PFSK-1 (cell line): ENCODE measurements at regions not wholly inside any gene's neighbourhood (a gene's known extent, or its start where the extent isn't known, plus 50 kb on each side); places are given as distances from the start of the nearest gene placed in this dataset.

Source experiments
- FOXP2 ChIP-seq: optimal IDR thresholded peaks from 2 replicates; pipeline ENCODE3; 2011; ENCODE audit warnings: borderline replicate concordance, control low read depth, inconsistent platforms; ENCODE audit not compliant: insufficient read depth; ENCODE audit errors: extremely low read length, extremely low read depth
- POLR2AphosphoS5 ChIP-seq: IDR thresholded peaks from 2 replicates; pipeline ENCODE4 v1.6.1; 2012; ENCODE audit warnings: low read depth, mild to moderate bottlenecking, control low read depth, low read length, moderate library complexity
- REST ChIP-seq, 2 experiments: IDR thresholded peaks; 2 replicates each; pipeline versions ENCODE4 v1.6.1 to v1.8.0; 2011 to 2012; ENCODE audit warnings: low read depth in 2 of 2, low read length in 2 of 2, control low read depth in 1 of 2, inconsistent platforms in 1 of 2, mild to moderate bottlenecking in 1 of 2, moderate library complexity in 1 of 2; ENCODE audit not compliant: insufficient read depth in 1 of 2
- SIN3A ChIP-seq: IDR thresholded peaks from 2 replicates; pipeline ENCODE4 v1.6.1; 2012; ENCODE audit warnings: mild to moderate bottlenecking, low read length, moderate library complexity, borderline replicate concordance; ENCODE audit not compliant: insufficient read depth
- TAF1 ChIP-seq: IDR thresholded peaks from 2 replicates; pipeline ENCODE4 v1.6.1; 2012; ENCODE audit warnings: low read length, control low read depth, borderline replicate concordance; ENCODE audit not compliant: insufficient read depth

DNA sequence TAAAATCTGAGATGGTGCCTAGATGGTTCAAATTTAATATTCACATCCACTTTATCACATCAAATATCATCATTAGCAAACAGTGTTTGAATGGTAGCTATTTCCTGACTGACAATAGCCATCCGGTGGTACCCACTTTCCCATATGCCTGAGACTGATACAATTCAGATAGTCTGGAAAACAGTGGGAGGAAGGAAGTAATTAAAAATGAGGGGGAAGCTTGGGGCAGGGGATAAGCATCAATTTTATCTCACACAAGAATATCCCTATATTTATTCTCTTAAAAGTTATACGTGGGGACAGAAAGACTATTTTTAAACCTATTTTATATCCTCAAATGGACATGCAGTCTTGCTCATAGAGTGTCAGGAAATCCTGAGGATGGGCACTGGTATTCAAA is 122.5 kb upstream of the GAP43 start:
- TF ChIP-seq FOXP2, result no peak
- no peak for TF ChIP-seq REST (IDR thresholded peaks at IDR 0.05; ENCODE audit: insufficient read depth in 1 of 2, low read depth in 2 of 2, low read length in 2 of 2)
- no peak for TF ChIP-seq POLR2AphosphoS5
- TF ChIP-seq TAF1, result no peak
- TF ChIP-seq SIN3A, result no peak

- TF ChIP-seq REST (IDR thresholded peaks at IDR 0.05; ENCODE audit: insufficient read depth in 1 of 2, low read depth in 2 of 2, low read length in 2 of 2) (no peak), SIN3A (no peak), POLR2AphosphoS5 (no peak), TAF1 (no peak), FOXP2 (no peak)
Measured at GRCh38 chr3:115502128-115502527, 121.2 kb upstream of the GAP43 start.

DNA sequence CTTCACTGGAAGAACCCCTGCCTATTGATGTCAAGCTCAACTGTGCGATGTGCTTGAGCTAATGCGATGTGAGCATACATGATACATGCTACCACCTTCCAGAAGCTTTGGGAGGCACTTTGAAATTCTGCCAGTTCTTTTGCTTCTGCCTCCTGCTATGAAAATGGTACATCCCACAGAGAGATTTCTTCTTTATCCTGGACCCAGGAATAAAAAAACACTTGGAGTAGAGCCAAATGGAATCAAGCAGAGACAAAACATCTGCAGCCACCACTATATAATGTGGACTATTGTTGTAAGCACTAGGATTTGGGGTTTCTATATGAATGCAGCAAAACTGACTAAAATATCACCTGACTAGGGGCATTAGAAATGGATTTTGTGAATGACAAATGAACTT is 119.9 kb upstream of the GAP43 start:
- no peak for TF ChIP-seq SIN3A

DNA sequence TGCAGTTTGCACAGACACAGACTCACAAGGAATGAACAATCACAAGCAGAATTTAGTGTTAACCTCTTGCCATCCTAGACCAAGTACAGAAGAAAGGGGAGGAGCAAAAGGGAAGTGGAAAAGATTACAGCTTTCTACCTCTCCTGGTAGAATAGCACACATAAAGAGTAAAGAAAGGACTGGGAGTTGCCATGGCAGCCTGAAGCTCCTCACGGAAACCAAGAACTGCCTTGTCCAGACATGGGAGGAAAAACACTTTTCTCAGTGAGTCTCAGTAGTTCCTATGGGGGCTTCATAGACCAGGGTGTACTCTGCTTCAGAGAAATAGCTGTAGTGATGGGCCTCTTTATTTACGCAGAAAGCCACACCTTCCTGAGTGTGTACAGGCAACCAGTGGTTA is 114.7 kb upstream of the GAP43 start:
- TF ChIP-seq TAF1 (no peak), SIN3A (no peak), FOXP2 (no peak), REST (IDR thresholded peaks at IDR 0.05; ENCODE audit: insufficient read depth in 1 of 2, low read depth in 2 of 2, low read length in 2 of 2) (no peak)

GRCh38 chr3:115512565-115513415 is 110.5 kb upstream of the GAP43 start:
- TF ChIP-seq FOXP2, result no peak
- no peak for TF ChIP-seq POLR2AphosphoS5
- no peak for TF ChIP-seq REST (IDR thresholded peaks at IDR 0.05; ENCODE audit: insufficient read depth in 1 of 2, low read depth in 2 of 2, low read length in 2 of 2)
- no peak for TF ChIP-seq SIN3A
- no peak for TF ChIP-seq TAF1
